NB4 (cell line): ENCODE measurements at regions not wholly inside any gene's neighbourhood (a gene's known extent, or its start where the extent isn't known, plus 50 kb on each side); places are given as distances from the start of the nearest gene placed in this dataset.

Experiments used
- MAX ChIP-seq: IDR thresholded peaks from 2 replicates; pipeline ENCODE4 v1.6.1; 2011; ENCODE audit warnings: low read depth, low read length
- POLR2A ChIP-seq: IDR thresholded peaks from 2 replicates; pipeline ENCODE4 v1.6.1; 2011; ENCODE audit warnings: mild to moderate bottlenecking; ENCODE audit not compliant: insufficient read length; ENCODE audit errors: extremely low read depth
- TF ChIP-seq, protein P1 (sequence below): IDR thresholded peaks from one replicate; pipeline ENCODE4 v1.5.1; 2012; ENCODE audit warnings: low read depth, low read length

GRCh38 chr1:19015476-19015875 lies 59.0 kb upstream of the IFFO2 start:
- no peak for TF ChIP-seq POLR2A
- TF ChIP-seq, protein P1, sequence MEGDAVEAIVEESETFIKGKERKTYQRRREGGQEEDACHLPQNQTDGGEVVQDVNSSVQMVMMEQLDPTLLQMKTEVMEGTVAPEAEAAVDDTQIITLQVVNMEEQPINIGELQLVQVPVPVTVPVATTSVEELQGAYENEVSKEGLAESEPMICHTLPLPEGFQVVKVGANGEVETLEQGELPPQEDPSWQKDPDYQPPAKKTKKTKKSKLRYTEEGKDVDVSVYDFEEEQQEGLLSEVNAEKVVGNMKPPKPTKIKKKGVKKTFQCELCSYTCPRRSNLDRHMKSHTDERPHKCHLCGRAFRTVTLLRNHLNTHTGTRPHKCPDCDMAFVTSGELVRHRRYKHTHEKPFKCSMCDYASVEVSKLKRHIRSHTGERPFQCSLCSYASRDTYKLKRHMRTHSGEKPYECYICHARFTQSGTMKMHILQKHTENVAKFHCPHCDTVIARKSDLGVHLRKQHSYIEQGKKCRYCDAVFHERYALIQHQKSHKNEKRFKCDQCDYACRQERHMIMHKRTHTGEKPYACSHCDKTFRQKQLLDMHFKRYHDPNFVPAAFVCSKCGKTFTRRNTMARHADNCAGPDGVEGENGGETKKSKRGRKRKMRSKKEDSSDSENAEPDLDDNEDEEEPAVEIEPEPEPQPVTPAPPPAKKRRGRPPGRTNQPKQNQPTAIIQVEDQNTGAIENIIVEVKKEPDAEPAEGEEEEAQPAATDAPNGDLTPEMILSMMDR = no peak
- no peak for TF ChIP-seq MAX
